Thyroid gland (tissue), 4 donors: ENCODE measurements at regions not wholly inside any gene's neighbourhood (a gene's known extent, or its start where the extent isn't known, plus 50 kb on each side); places are given as distances from the start of the nearest gene placed in this dataset.

Source experiments
- DNase-seq, 2 donors: peaks; one replicate each; pipeline ENCODE4 v3.0.0-alpha.2; 2019
- H3K27ac ChIP-seq, 3 donors: fragments of 200-600 bp; sonication (generic); 1 replicate in 2 of 3; 2 replicates in 1 of 3; pipeline ENCODE4 v1.5.1; 2016 to 2019; ENCODE audit warnings: mild to moderate bottlenecking in 1 of 3, moderate library complexity in 1 of 3
- H3K27me3 ChIP-seq: fragments of 200-600 bp; sonication (generic); one replicate; pipeline ENCODE4 v1.5.1; 2019
- H3K36me3 ChIP-seq, 2 donors: fragments of 200-600 bp; sonication (generic); one replicate each; pipeline ENCODE4 v1.5.1; 2016 to 2019
- H3K4me1 ChIP-seq, 2 donors: fragments of 200-600 bp; sonication (generic); one replicate each; pipeline ENCODE4 v1.5.1; 2017 to 2019
- H3K4me3 ChIP-seq, 3 donors: fragments of 200-600 bp; sonication (generic); replicated peaks in 1 of 3; 1 replicate in 2 of 3; 2 replicates in 1 of 3; pipeline ENCODE4 v1.5.1; 2016; ENCODE audit warnings: mild to moderate bottlenecking in 1 of 3
- H3K9me3 ChIP-seq: fragments of 200-600 bp; sonication (generic); one replicate; pipeline ENCODE4 v1.5.1; 2017
- POLR2A ChIP-seq, 2 donors: fragments of 450-650 bp; IDR thresholded peaks; one replicate each; pipeline ENCODE4 v1.6.1; 2017; ENCODE audit warnings: antibody characterized with exemption in 2 of 2, mild to moderate bottlenecking in 2 of 2, moderate library complexity in 1 of 2
- WGBS, 2 donors: methylation state at CpG; one replicate each; pipeline ENCODE4 v1.1.5; 2017; 5-methylcytosine and 5-hydroxymethylcytosine counted together
- intact Hi-C: fragments of 100-400 bp; cut with DNase I; formaldehyde crosslinking; loops from one replicate; pipeline ENCODE4 v1.15.1; 2023
- TF ChIP-seq, protein P1 (sequence below), 6 experiments: fragments of 200-600 bp in 3 of 6; fragments of 450-650 bp in 3 of 6; sonication (generic) in 3 of 6; IDR thresholded peaks; one replicate each; pipeline ENCODE4 v1.5.1; 2016 to 2019; ENCODE audit warnings: antibody characterized with exemption in 6 of 6, mild to moderate bottlenecking in 2 of 6, inconsistent platforms in 1 of 6, moderate library complexity in 1 of 6

DNA sequence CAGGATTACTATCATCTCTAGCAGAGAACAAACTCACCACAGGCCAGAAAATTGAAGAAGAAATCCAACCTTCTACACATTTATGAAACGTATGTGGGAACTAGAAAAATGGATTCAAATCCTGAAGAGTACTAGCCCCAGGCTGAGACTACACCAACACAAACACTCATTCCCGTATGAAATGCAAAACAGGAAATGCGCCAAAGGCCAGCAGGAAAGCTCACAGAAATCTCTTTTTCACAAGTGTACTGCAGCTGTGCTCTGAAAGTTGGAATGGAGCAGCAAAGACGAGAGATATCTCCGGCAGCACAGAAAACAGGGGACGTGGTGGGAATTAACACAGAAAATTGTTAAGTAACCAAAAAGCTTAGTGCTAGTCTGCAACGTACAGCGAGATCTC is 913.5 kb downstream of the TDRD15 start:
- 52 to 60% methylated on average over 8 of the region's 8 CpGs for WGBS, 2 donors
- Histone ChIP-seq H3K4me3 (no peak overlapping the region), H3K27me3 (no peaks in the 10 kb centered on the region), H3K36me3 (no peaks in the 10 kb centered on the region), H3K27ac (no peak overlapping the region), H3K4me1 (no peaks in the 10 kb centered on the region), H3K9me3 (no peaks in the 10 kb centered on the region)
- intact Hi-C loops = no loop called here
- DNase-seq = no peak
- TF ChIP-seq, protein P1, sequence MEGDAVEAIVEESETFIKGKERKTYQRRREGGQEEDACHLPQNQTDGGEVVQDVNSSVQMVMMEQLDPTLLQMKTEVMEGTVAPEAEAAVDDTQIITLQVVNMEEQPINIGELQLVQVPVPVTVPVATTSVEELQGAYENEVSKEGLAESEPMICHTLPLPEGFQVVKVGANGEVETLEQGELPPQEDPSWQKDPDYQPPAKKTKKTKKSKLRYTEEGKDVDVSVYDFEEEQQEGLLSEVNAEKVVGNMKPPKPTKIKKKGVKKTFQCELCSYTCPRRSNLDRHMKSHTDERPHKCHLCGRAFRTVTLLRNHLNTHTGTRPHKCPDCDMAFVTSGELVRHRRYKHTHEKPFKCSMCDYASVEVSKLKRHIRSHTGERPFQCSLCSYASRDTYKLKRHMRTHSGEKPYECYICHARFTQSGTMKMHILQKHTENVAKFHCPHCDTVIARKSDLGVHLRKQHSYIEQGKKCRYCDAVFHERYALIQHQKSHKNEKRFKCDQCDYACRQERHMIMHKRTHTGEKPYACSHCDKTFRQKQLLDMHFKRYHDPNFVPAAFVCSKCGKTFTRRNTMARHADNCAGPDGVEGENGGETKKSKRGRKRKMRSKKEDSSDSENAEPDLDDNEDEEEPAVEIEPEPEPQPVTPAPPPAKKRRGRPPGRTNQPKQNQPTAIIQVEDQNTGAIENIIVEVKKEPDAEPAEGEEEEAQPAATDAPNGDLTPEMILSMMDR (IDR thresholded peaks at IDR 0.05) = no peak
- no peak for TF ChIP-seq POLR2A (IDR thresholded peaks at IDR 0.05)

DNA sequence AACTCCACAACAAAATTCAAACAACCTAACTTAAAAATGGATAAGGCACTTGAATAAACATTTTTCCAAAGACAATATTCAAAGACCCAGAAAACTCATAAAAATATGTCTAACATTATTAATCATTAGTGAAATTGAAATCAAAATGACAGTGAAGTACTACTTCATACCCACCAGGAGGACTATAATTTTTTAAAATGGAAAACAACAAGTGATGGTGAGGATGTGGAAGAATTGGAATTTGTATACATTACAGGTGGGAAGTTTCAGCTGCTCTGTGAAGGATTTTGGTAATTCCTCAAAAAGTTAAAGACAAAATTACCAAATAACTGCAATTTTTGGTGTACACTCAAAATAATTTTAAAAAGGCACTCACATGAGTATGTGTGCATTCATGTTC is 920.0 kb downstream of the TDRD15 start:
- Histone ChIP-seq H3K4me3 (no peak overlapping the region), H3K4me1 (no peaks in the 10 kb centered on the region), H3K9me3 (no peaks in the 10 kb centered on the region), H3K27me3 (no peaks in the 10 kb centered on the region), H3K27ac (no peak overlapping the region), H3K36me3 (no peaks in the 10 kb centered on the region)
- intact Hi-C loops = no loop called here
- TF ChIP-seq, protein P1 (IDR thresholded peaks at IDR 0.05) = no peak
- no peak for TF ChIP-seq POLR2A (IDR thresholded peaks at IDR 0.05)
- DNase-seq = no peak

DNA sequence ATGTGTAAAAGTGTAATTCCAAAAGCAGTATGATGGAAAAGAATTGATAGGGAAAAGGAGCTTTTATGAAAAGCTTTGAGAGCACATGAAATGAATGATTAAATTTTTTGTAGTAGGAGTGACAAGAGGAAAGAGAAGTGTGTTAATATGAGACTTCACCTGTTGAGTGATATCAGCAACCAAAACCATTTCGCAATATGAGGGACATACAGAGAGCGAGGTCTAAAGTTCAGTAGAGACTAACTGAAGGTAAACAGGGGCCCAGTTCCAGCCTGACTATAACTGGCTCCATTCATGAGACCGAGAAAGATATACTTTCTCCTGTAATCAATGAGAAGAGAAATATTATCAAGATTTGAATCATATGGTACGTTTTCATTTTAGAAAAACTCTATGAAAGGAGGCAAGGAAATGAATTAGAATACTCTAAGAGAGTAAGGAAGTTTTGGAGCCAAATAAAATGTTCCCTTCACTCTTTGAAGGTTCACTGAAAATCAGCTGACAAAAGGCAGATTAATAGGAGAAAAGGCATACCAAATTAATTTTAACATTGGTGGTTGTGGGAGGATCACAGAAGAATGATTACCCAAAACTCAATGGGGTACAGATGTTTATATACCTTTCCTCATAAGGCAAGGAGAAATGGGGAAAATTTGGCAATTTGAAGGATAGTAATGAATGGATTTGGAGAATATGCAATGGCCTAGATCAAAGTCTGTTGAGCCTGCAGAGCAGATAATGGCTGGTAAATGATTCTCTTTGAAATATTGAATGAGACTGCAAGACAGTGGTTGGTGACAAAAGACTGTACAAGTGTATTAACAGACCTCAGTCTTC is 932.2 kb downstream of the TDRD15 start:
- no peak overlapping the region for H3K4me3 ChIP-seq
- no peaks in the 10 kb centered on the region for H3K9me3 ChIP-seq
- TF ChIP-seq POLR2A (IDR thresholded peaks at IDR 0.05) = no peak
- TF ChIP-seq, protein P1 (IDR thresholded peaks at IDR 0.05) = no peak
- H3K27ac ChIP-seq = no peak overlapping the region
- WGBS, 2 donors = 84 to 88% methylated on average over 4 of the region's 4 CpGs
- no peaks in the 10 kb centered on the region for H3K27me3 ChIP-seq
- H3K4me1 ChIP-seq = no peaks in the 10 kb centered on the region
- DNase-seq = no peak
- no peaks in the 10 kb centered on the region for H3K36me3 ChIP-seq
- intact Hi-C loops = no loop called here

DNA sequence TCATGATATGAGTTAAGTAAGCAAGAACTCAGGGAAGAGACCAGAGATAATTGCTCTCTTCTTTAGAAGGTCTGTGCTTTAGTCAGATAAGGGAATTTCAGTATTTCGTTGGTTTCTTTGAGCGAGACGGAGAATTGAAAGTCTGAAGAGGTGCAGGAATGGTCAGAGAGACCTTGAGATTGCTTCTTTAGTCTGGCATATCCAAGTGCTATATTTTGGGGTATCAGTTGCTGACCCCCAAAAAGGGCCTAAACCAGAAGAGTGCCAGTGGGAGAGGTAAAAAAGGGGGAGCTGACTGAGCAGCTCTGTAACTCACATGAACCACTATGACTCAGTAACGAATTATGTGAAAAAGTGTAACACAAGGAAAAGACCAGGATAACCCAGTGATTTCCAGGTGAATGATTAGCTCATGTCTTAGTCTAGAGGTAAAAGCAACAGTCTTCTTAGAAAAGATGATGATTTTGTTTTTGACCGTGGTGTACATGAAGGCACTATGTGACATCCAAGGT is 932.9 kb downstream of the TDRD15 start:
- WGBS, 2 donors = 89 to 92% methylated on average over 5 of the region's 5 CpGs
- Histone ChIP-seq H3K4me1 (no peaks in the 10 kb centered on the region), H3K4me3 (no peak overlapping the region), H3K27ac (no peak overlapping the region), H3K27me3 (no peaks in the 10 kb centered on the region), H3K36me3 (no peaks in the 10 kb centered on the region), H3K9me3 (no peaks in the 10 kb centered on the region)
- no peak for DNase-seq
- intact Hi-C loops = no loop called here
- no peak for TF ChIP-seq POLR2A (IDR thresholded peaks at IDR 0.05)
- TF ChIP-seq, protein P1 (IDR thresholded peaks at IDR 0.05) = no peak

DNA sequence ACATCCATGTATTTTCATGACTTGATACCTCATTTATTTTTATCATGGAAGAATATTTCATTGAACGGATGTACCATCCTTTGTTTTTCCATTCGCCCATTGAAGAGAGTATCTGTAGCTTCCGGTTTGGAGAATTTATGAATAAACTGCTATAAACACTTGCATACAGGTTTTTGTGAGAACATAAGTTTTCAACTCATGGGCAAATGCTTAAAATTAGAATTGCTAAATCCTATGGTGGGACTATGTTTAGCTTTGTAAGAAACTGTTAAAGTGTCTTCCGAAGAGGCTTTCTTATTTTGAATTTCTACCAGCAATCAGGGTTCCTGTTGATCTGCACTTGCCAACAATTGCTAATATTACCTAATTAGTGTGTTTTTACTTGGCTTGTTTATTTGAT is 938.9 kb downstream of the TDRD15 start:
- no peak overlapping the region for H3K27ac ChIP-seq
- TF ChIP-seq, protein P1 (IDR thresholded peaks at IDR 0.05) = no peak
- no peak for TF ChIP-seq POLR2A (IDR thresholded peaks at IDR 0.05)

More for the DNA sequence above, 938.9 kb downstream of the TDRD15 start:
- 89 to 93% methylated on average over 4 of the region's 4 CpGs for WGBS, 2 donors
- Histone ChIP-seq H3K36me3 (no peaks in the 10 kb centered on the region), H3K4me1 (no peaks in the 10 kb centered on the region), H3K9me3 (no peaks in the 10 kb centered on the region), H3K4me3 (no peak overlapping the region), H3K27me3 (no peaks in the 10 kb centered on the region)
- DNase-seq = no peak
- intact Hi-C loops = no loop called here
